SK-N-SH treated with all-trans-retinoic acid at 6 μM for 48 hours (cell line): ENCODE measurements at regions not wholly inside any gene's neighbourhood (a gene's known extent, or its start where the extent isn't known, plus 50 kb on each side); places are given as distances from the start of the nearest gene placed in this dataset.

Experiments used
- ATAC-seq: fragments of 200-7000 bp; cut with Tn5 transposase; 3 replicates; pipeline ENCODE4 v1.9.1; 2020; ENCODE audit warnings: mild to moderate bottlenecking, moderate library complexity
- ARNTL ChIP-seq: fragments of 450-650 bp; formaldehyde crosslinking; IDR thresholded peaks from 2 replicates; pipeline ENCODE4 v1.5.0; 2020; ENCODE audit warnings: low read depth, mild to moderate bottlenecking, moderate library complexity, borderline replicate concordance
- CREB5 ChIP-seq: fragments of 250-450 bp; sonication (Bioruptor Pico); IDR thresholded peaks from 2 replicates; pipeline ENCODE4 v1.5.1; 2020; ENCODE audit warnings: low read depth, mild to moderate bottlenecking, moderate library complexity
- CSDC2 ChIP-seq: fragments of 250-450 bp; sonication (Bioruptor Pico); IDR thresholded peaks from 2 replicates; pipeline ENCODE4 v1.5.0; 2020; ENCODE audit warnings: mild to moderate bottlenecking, moderate library complexity
- ESRRG ChIP-seq: fragments of 250-450 bp; sonication (Bioruptor Pico); IDR thresholded peaks from 2 replicates; pipeline ENCODE4 v1.6.1; 2021; ENCODE audit warnings: mild to moderate bottlenecking
- GLIS3 ChIP-seq: fragments of 250-450 bp; sonication (Bioruptor Pico); IDR thresholded peaks from 2 replicates; pipeline ENCODE4 v1.5.0; 2020; ENCODE audit warnings: mild to moderate bottlenecking, moderate library complexity
- ISL1 ChIP-seq: fragments of 250-450 bp; sonication (Bioruptor Pico); IDR thresholded peaks from 2 replicates; pipeline ENCODE4 v2.1.2; 2022; ENCODE audit warnings: mild to moderate bottlenecking, moderate library complexity
- OSR1 ChIP-seq: fragments of 250-450 bp; sonication (Bioruptor Pico); IDR thresholded peaks from 2 replicates; pipeline ENCODE4 v1.8.0; 2022; ENCODE audit warnings: moderate library complexity, mild to moderate bottlenecking, inconsistent platforms
- POU6F1 ChIP-seq: fragments of 250-450 bp; sonication (Bioruptor Pico); IDR thresholded peaks from 2 replicates; pipeline ENCODE4 v1.8.0; 2021; ENCODE audit warnings: low read depth, mild to moderate bottlenecking, moderate library complexity, borderline replicate concordance
- PPARA ChIP-seq: fragments of 250-450 bp; sonication (Bioruptor Pico); IDR thresholded peaks from 2 replicates; pipeline ENCODE4 v1.5.0; 2020; ENCODE audit warnings: mild to moderate bottlenecking, borderline replicate concordance
- RARB ChIP-seq: fragments of 250-450 bp; sonication (Bioruptor Pico); IDR thresholded peaks from 2 replicates; pipeline ENCODE4 v1.8.0; 2021; ENCODE audit warnings: mild to moderate bottlenecking, moderate library complexity
- SNAI2 ChIP-seq: fragments of 250-450 bp; sonication (Bioruptor Pico); IDR thresholded peaks from 2 replicates; pipeline ENCODE4 v1.5.0; 2020; ENCODE audit warnings: mild to moderate bottlenecking, moderate library complexity
- TCF4 ChIP-seq: fragments of 250-450 bp; sonication (Bioruptor Pico); IDR thresholded peaks from 2 replicates; pipeline ENCODE4 v1.8.0; 2021; ENCODE audit warnings: mild to moderate bottlenecking, moderate library complexity, borderline replicate concordance
- TOX ChIP-seq: fragments of 250-450 bp; sonication (Bioruptor Pico); IDR thresholded peaks from 2 replicates; pipeline ENCODE4 v1.8.0; 2021; ENCODE audit warnings: mild to moderate bottlenecking, moderate library complexity, borderline replicate concordance
- ZC3H10 ChIP-seq: fragments of 250-450 bp; sonication (Bioruptor Pico); IDR thresholded peaks from 2 replicates; pipeline ENCODE4 v1.5.1; 2021; ENCODE audit warnings: mild to moderate bottlenecking, moderate library complexity
- ZFP3 ChIP-seq: fragments of 250-450 bp; sonication (Bioruptor Pico); IDR thresholded peaks from 2 replicates; pipeline ENCODE4 v1.5.0; 2020; ENCODE audit warnings: mild to moderate bottlenecking, moderate library complexity
- ZFP30 ChIP-seq: fragments of 450-650 bp; formaldehyde crosslinking; IDR thresholded peaks from 2 replicates; pipeline ENCODE4 v1.5.0; 2022; ENCODE audit warnings: mild to moderate bottlenecking, moderate library complexity
- ZNF565 ChIP-seq: fragments of 450-650 bp; formaldehyde crosslinking; conservative IDR thresholded peaks from 2 replicates; pipeline ENCODE4 v1.5.0; 2020; ENCODE audit warnings: low read depth, mild to moderate bottlenecking, moderate library complexity
- ZNF8 ChIP-seq: fragments of 450-650 bp; formaldehyde crosslinking; IDR thresholded peaks from 2 replicates; pipeline ENCODE4 v1.5.0; 2020; ENCODE audit warnings: mild to moderate bottlenecking, moderate library complexity
- TF ChIP-seq, protein P1 (sequence below): fragments of 250-450 bp; sonication (Bioruptor Pico); IDR thresholded peaks from 2 replicates; pipeline ENCODE4 v1.5.0; 2020; ENCODE audit warnings: mild to moderate bottlenecking, moderate library complexity
- TF ChIP-seq, protein P2 (sequence below): fragments of 250-450 bp; sonication (Bioruptor Pico); IDR thresholded peaks from 2 replicates; pipeline ENCODE4 v1.5.1; 2021; ENCODE audit warnings: mild to moderate bottlenecking, moderate library complexity
- TF ChIP-seq, protein P3 (sequence below): fragments of 250-450 bp; sonication (Bioruptor Pico); IDR thresholded peaks from 2 replicates; pipeline ENCODE4 v1.8.0; 2020; ENCODE audit warnings: mild to moderate bottlenecking, moderate library complexity, borderline replicate concordance

DNA sequence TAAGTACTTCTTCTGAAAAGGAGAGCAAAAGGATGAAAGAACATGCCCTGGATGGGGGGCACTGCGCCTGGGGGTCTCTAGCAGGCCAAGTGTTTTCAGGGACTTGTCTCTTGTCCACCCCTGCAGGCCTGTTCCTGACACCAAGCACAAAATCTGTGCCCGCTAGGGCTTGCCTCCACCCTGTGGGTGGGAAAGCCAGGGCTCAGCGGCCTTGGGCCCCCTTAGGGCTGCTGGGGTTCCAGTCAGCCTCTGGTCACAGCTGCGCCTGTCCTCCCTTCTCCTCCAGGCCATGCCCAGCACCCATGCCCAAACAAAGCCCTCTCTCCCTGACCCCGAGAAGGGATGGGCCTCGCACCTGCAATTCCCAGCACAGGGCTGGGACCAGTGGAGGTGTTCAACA lies 71.1 kb upstream of the TRPM1 start (continued):
- no peak for TF ChIP-seq ZFP30 (CRISPR knock-in tag)

DNA sequence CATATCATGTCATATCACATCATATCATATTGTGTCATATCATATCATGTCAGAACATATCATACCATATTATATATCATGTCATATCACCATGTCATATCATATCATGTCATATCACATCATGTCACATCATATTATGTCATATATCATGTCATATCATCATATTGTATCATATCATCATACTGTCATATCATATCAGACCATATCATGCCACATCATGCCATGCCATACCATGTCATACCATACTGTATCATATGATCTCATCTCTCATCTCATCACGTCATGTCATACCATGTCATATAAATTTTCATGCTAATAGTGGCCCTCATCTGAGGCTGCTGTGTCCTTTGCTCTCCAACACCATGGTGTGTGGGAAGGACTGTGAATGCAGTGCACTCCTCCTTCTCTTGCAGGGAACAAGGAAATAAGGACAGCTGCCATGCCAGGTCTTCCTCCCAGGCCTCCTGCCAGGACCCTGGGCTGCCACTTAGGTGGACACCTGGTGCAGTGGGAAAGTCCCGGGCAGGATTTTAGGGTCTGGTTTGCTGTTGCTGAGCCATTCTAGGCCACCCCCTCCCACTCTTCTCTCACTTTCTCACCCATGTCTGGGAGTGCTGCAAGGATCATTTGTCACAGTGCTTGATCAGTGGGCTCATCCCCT lies 72.4 kb upstream of the TRPM1 start:
- TF ChIP-seq, protein P1, sequence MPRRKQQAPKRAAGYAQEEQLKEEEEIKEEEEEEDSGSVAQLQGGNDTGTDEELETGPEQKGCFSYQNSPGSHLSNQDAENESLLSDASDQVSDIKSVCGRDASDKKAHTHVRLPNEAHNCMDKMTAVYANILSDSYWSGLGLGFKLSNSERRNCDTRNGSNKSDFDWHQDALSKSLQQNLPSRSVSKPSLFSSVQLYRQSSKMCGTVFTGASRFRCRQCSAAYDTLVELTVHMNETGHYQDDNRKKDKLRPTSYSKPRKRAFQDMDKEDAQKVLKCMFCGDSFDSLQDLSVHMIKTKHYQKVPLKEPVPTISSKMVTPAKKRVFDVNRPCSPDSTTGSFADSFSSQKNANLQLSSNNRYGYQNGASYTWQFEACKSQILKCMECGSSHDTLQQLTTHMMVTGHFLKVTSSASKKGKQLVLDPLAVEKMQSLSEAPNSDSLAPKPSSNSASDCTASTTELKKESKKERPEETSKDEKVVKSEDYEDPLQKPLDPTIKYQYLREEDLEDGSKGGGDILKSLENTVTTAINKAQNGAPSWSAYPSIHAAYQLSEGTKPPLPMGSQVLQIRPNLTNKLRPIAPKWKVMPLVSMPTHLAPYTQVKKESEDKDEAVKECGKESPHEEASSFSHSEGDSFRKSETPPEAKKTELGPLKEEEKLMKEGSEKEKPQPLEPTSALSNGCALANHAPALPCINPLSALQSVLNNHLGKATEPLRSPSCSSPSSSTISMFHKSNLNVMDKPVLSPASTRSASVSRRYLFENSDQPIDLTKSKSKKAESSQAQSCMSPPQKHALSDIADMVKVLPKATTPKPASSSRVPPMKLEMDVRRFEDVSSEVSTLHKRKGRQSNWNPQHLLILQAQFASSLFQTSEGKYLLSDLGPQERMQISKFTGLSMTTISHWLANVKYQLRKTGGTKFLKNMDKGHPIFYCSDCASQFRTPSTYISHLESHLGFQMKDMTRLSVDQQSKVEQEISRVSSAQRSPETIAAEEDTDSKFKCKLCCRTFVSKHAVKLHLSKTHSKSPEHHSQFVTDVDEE (CRISPR knock-in tag) = no peak
- no peak for TF ChIP-seq TCF4 (CRISPR knock-in tag)
- TF ChIP-seq, protein P2, sequence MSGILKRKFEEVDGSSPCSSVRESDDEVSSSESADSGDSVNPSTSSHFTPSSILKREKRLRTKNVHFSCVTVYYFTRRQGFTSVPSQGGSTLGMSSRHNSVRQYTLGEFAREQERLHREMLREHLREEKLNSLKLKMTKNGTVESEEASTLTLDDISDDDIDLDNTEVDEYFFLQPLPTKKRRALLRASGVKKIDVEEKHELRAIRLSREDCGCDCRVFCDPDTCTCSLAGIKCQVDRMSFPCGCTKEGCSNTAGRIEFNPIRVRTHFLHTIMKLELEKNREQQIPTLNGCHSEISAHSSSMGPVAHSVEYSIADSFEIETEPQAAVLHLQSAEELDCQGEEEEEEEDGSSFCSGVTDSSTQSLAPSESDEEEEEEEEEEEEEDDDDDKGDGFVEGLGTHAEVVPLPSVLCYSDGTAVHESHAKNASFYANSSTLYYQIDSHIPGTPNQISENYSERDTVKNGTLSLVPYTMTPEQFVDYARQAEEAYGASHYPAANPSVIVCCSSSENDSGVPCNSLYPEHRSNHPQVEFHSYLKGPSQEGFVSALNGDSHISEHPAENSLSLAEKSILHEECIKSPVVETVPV (CRISPR knock-in tag) = no peak
- no peak for TF ChIP-seq ISL1 (CRISPR knock-in tag)
- no peak for TF ChIP-seq POU6F1 (CRISPR knock-in tag)
- TF ChIP-seq ZFP3 (CRISPR knock-in tag) = no peak
- no peak for TF ChIP-seq RARB (CRISPR knock-in tag)
- TF ChIP-seq ESRRG (CRISPR knock-in tag) = no peak
- TF ChIP-seq ARNTL (CRISPR knock-in tag) = no peak
- ATAC-seq = no peak

GRCh38 chr15:31175484-31175883 lies 74.0 kb upstream of the TRPM1 start:
- TF ChIP-seq TCF4 (CRISPR knock-in tag) = no peak
- TF ChIP-seq CREB5 = no peak
- no peak for TF ChIP-seq PPARA (CRISPR knock-in tag)
- no peak for TF ChIP-seq SNAI2 (CRISPR knock-in tag)
- no peak for TF ChIP-seq ESRRG (CRISPR knock-in tag)
- no peak for TF ChIP-seq TOX
- TF ChIP-seq ZFP3 (CRISPR knock-in tag) = no peak
- TF ChIP-seq ISL1 (CRISPR knock-in tag) = no peak
- TF ChIP-seq OSR1 (CRISPR knock-in tag) = no peak
- TF ChIP-seq ZC3H10 (CRISPR knock-in tag) = no peak
- TF ChIP-seq, protein P3, sequence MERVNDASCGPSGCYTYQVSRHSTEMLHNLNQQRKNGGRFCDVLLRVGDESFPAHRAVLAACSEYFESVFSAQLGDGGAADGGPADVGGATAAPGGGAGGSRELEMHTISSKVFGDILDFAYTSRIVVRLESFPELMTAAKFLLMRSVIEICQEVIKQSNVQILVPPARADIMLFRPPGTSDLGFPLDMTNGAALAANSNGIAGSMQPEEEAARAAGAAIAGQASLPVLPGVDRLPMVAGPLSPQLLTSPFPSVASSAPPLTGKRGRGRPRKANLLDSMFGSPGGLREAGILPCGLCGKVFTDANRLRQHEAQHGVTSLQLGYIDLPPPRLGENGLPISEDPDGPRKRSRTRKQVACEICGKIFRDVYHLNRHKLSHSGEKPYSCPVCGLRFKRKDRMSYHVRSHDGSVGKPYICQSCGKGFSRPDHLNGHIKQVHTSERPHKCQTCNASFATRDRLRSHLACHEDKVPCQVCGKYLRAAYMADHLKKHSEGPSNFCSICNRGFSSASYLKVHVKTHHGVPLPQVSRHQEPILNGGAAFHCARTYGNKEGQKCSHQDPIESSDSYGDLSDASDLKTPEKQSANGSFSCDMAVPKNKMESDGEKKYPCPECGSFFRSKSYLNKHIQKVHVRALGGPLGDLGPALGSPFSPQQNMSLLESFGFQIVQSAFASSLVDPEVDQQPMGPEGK (CRISPR knock-in tag) = no peak
- no peak for TF ChIP-seq ARNTL (CRISPR knock-in tag)
- no peak for TF ChIP-seq ZNF8 (CRISPR knock-in tag)
- TF ChIP-seq, protein P1 (CRISPR knock-in tag) = no peak
- no peak for TF ChIP-seq ZNF565 (CRISPR knock-in tag)
- no peak for TF ChIP-seq ZFP30 (CRISPR knock-in tag)
- no peak for TF ChIP-seq CSDC2
- TF ChIP-seq POU6F1 (CRISPR knock-in tag) = no peak
- TF ChIP-seq GLIS3 (CRISPR knock-in tag) = no peak

More at GRCh38 chr15:31175484-31175883, 74.0 kb upstream of the TRPM1 start:
- no peak for ATAC-seq
